T-helper 1 cell treated with Interleukin-12 subunit alpha and Interleukin-12 subunit beta and Interleukin-4 antibody, amounts not matched to agents 30 ng/mL and 1 ng/mL, for 36 hours (primary cell): ENCODE measurements at regions not wholly inside any gene's neighbourhood (a gene's known extent, or its start where the extent isn't known, plus 50 kb on each side); places are given as distances from the start of the nearest gene placed in this dataset.
"Not testable (repeated sequence)": the region's sequence is repeated elsewhere in the genome, so short reads cannot be mapped to it uniquely, and the experiment has no call there.

ENCODE experiments used
- intact Hi-C: fragments of 100-400 bp; cut with micrococcal nuclease; formaldehyde crosslinking; loops from one replicate; pipeline ENCODE4 v1.15.1; 2024

DNA sequence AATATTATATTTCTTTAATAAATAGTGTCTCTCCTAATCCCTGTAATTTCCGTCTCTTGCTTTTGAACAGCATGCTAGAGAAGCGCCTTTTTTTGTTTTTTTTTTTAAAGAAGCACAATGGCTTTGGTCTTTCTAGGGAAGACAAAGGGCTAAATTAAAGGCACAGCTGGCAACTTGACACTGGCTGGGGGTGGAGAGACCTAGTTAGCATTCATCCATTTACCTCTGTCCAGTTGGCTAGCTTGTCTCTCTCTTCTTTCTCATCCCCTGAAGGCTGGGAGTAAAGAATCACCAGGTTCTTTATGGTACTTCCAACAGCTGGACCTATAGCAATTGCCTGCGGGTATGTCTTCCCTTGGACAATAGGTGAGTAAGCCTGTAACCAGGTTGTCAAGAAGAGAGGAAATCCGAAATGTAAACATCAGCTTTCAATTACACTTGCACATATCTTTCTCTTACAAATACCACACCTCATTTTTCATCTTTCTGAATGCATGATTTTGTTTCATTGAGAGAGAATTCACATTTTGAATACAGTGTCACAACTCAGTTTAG lies 178.4 kb upstream of the GPR101 start:
- intact Hi-C loops = no loop called here

DNA sequence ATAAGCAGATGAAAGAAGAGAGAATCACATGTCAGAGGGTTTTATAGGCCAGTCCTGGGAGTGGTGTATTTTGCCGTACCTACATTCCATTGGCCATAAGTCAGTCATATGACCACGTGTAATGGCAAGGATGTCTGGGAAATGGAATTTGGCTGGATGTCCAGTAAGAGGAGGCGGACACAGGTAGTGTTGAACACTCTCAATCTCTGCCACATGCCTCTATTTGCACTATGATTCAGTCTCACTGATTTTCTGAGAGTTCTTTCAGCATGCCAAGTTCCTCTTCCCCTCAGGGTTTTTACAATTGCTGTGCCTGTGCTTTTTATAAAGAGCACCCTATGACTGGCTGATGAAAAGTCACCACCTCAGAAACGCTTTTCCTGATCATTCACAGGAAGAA lies 164.2 kb upstream of the GPR101 start:
- intact Hi-C loops = loop anchor here (10.0 kb wide), 1 partner anchor 483 kb away; no protein-coding TSS in a partner anchor

DNA sequence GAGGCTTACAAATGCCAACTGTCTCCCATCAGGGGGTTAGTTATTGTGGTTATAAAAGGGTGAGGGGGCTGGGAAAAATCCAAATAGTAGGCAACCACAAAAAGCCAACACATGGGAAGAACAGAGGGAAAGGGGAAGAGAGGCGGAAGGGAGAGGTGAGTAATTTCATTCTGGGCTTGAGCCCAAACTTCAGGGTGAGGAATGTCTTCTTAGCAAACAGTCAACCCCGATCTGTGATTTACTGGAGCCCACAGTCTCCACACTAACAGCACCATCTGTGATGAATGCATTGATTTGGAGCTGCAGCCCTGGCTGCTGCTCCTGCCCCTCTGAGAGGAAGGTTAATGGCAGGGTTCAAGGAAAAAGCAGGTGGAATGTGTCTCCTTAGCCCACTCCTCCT lies 162.2 kb upstream of the GPR101 start:
- intact Hi-C loops = loop anchor here (10.0 kb wide), 1 partner anchor 481 kb away; no protein-coding TSS in a partner anchor

DNA sequence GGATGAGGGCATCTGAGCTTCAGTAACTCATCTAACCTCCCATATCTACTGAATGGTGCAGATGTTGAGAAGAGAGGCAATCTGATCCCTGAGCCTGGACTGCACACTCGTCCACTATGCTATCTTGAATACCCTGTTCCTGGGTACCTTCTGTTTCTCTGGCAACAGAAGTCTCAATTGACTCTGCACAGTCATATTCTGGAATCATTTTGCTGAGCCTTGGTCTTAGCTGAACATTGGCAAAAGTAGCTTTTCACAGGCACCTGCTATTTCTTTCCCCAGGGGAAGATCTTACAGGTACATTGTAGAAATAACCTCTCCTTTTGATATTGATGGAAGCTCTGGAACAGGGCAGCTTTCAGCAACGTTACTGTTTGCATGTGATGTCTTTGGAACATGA lies 161.5 kb upstream of the GPR101 start:
- intact Hi-C loops = loop anchor here (10.0 kb wide), 1 partner anchor 480 kb away; no protein-coding TSS in a partner anchor

DNA sequence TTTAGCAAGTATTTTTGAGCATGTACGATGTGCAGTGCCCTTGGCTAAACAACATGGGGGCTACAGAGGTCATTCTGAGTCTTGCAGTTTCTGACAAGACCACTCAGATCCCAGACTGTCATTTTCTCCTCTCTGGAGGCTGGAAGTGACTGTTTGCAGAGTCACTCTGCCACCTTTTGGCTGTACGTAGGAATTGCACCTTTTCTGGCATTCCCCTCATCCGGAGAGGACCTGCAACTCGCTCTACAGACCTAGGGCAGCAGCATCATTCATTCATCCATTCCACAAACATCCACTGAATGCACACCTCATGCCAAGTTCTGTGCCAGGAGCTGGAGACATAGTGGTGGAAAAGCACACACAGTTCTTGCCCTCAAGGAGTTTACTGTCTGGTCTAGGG lies 160.4 kb upstream of the GPR101 start:
- intact Hi-C loops = loop anchor here (1.0 to 10.0 kb wide), 2 partner anchors 240 to 479 kb away; no protein-coding TSS in a partner anchor

DNA sequence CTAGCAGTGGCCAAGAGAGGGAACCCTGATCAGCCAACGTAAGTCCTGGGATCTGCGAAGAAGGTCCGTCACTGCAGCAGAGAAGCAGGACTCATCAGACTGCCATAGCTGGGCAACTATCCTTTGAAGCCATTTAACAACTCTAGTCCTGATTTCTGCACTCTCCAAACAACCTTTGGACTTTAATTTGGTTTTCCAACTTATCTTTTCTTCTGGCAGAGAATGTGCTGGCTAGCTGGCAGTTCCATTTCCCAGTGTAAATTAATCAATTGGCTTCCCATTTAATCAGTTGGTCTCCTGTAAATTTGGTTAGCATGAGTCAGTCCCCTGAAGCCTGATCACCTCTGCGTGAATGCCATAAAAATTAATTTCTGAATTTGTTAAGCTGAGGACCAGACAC lies 153.7 kb upstream of the GPR101 start:
- intact Hi-C loops = no loop called here

DNA sequence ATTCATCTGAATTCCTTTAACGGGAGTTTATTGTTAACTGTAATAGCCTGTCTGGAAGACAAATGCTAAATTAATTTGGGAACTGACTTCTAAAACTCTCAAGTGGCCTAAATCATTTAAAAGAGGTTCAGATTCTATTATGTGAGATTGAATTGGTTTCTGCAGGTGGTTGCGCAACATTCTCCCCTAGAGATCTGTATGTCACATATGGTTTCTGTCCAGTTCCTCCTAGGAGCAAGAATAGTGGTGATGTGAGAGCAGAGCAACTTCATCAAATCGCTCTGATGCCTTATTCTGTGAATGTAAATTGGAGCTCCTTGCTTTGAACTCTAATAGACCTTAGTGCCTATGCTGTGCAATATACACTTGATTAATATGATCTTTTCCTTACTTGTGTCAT lies 144.6 kb upstream of the GPR101 start:
- intact Hi-C loops = no loop called here

DNA sequence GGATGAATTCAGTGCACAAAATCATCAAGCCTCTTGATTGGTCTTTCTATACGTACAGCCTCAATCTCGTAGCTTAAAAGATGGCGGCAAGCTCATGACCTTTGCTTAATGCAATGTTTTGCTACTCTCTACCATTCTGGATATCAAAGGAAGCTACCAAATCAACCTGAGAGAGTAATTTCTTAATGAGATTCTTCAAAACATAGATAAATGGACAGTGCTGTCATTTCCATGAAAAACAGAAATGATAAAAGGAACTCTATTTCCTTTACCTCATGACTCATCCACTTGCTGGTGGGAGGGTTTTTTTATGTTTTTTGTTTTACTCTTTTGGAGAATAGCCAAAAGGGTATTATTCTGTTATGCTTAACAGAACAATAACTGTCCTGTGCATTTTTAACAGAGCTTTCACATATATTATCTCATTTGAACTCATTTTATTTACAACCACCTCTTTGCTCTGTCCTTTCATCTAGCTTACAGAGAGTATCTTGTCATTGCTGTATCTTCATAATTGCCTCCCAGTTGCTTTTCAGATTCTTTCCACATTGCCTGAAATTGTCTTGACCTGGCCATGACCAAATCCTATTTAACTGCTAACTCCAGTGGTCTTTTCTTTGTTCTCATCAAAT lies 138.6 kb upstream of the GPR101 start:
- intact Hi-C loops = no loop called here

DNA sequence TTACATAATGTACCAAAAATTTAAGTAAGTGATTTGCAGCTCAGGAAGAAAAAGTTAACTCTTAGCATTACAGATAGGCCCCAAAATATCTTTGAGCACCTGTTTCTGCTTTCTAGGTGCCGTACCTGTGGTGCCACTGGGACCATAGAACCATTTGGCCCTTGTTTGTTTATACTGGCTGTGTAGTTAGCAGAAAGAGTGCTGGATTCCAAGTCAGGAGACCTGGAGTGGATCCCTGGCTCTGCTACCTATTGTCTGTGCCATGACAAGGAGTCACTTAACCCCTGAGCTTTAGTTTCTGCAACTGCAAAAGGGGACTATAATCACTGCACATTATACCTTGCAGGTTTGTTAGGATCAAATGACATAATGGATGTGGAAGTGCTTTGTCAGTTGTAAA lies 137.8 kb upstream of the GPR101 start:
- intact Hi-C loops = no loop called here

DNA sequence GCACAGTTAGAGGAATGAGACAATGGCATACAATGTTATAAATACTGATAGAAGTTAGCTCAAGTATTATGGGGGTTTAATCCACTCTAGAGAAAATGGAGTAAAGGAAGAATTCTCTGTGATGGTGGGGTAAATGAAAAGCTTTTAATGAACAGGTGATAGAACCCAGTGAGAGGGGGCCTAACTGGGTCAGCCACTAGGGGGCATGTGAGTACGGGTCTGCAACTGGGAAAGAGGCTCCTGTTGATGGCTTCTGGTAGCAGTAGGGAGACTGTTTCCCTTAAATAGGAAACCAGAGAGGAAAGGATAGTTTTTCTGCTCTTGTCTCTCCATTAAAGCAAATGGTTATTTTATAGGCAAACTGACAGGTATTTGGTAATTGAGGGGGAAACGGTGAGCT lies 132.8 kb upstream of the GPR101 start:
- intact Hi-C loops = no loop called here

DNA sequence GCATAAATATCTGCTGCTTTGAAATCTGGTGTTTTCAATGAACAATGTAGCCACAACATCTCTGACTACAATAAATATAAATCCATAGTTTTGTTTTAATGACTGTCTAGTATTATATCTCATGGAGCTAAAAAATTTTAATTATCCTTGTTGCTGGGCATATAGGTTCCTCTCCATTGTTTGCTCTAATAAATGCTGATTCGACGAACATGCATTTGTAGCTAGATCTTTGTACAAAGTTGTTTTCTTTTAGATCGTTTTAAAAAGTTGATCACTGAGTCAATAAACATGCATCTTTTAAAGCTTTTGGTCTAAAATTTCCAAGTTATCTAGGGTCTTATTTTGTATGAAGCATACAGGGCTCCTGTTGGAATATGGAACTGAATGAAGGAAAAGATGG lies 130.5 kb upstream of the GPR101 start:
- intact Hi-C loops = no loop called here

DNA sequence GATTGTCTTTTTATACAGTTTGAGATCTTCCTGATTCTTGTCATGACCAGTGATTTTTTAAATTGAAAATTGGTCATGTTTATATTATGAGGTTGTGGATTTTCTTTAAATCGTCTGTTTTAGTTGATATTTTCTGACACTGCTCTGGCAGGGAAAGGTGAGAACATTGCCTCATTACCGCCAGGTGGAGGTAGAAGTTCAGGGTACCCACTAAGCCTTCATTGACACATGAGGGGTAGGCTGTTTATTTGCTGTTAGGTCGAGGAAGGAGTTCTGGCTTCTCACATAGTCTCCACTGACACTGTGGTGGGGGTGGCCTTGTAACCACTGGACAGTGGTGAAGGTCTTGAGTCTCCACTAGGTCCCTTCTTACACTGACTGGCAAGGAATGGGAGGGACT lies 117.6 kb upstream of the GPR101 start:
- intact Hi-C loops = no loop called here

DNA sequence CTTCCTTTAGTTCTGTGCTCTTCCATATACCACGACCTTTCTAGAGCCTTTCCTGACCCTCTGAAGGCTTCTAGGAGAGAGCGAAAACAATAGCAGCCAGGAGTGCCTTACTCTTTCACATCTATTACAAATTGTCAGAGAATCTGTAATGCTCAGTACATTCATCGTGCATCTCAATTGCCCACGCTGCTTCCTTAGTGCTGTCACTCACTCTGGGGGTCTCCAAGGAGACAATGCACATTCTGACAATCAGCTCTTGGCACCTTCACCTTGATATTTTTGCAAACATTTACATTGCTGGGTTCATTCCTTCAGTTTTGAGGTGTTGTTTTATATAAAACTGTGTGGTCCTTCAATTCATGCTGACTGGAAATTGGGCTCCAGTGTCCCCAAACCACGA lies 110.1 kb upstream of the GPR101 start:
- intact Hi-C loops = no loop called here

DNA sequence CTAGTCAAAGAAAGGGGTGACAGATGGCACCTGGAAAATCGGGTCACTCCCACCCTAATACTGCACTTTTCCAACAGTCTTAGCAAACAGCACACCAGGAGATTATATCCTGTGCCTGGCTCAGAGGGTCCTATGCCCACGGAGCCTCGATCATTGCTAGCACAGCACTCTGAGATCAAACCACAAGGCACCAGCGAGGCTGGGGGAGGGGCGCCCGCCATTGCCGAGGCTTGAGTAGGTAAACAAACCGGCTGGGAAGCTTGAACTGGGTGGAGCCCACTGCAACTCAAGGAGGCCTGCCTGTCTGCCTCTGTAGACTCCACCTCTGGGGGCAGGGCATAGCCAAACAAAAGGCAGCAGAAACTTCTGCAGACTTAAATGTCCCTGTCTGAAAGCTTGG lies 88.9 kb upstream of the GPR101 start:
- intact Hi-C loops = not testable (repeated sequence)

DNA sequence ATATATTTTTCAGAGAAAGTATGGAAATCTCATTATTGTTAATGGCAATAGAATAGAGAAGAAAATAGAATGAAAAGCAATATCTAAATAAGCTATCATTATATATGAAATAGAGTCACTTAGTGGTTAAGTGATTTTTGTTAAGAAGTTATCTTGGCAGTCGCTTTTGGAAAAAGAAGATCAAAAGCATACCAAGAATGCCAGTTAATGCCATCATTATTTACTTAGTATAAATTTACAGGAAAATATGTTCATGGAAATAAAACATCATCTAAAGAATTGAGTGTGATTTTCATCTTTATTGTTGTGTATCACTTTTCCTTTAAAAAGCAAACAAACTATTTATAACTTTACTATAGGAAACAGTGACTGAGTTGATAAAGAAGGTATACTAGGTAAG lies 85.3 kb upstream of the GPR101 start:
- intact Hi-C loops = no loop called here

DNA sequence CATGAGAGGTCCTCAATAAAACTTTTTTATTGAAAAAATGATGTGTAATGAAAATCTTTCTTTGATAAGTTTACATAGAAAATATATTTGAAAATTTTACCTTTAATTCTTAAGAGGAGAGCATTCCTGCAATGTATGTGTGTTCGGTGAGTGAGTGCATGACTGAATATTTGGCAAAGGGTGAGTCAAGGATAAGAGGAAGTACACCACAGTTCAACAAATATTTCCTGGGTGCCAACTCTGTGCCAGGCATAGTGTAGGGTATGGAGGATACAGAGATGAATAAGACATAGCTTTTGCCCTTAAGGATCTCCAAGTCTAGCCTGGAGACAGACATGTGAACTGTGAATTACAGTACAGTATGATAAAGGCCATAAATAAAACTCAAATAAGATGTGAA lies 84.7 kb upstream of the GPR101 start:
- intact Hi-C loops = no loop called here

DNA sequence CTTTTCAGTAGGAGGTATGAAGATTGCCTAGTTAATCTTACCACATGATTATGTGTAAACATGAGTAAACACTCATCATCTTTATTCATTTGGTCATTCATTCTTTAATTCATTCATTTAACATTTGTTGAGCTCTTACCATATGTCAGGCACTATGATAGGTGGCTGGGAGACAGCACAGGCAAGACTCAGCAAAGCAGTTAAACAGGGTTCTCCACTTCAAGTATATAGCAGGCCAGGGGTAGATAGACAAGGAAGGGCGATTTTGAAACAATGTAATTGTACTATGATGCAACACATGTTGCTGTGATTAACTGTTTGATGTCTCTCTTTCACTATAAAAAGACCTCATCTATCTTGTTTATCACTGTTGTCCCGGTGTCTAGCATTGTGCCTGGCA lies 84.3 kb upstream of the GPR101 start:
- intact Hi-C loops = no loop called here

DNA sequence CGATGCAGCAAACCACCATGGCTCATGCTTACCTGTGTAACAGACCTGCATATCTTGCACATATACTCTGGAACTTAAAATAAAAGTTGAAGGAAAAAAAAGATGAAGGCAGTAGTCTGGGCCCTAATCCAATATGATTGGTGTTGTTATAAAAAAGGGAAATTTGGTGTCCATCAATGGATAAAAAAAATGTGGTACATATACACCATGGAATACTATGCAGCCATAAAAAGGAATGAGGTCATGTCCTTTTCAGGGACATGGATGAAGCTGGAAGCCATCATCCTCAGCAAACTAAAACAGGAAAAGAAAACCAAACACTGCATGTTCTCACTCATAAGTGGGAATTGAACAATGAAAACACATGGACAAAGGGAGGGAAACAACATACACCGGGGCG lies 74.1 kb upstream of the GPR101 start:
- intact Hi-C loops = not testable (repeated sequence)

DNA sequence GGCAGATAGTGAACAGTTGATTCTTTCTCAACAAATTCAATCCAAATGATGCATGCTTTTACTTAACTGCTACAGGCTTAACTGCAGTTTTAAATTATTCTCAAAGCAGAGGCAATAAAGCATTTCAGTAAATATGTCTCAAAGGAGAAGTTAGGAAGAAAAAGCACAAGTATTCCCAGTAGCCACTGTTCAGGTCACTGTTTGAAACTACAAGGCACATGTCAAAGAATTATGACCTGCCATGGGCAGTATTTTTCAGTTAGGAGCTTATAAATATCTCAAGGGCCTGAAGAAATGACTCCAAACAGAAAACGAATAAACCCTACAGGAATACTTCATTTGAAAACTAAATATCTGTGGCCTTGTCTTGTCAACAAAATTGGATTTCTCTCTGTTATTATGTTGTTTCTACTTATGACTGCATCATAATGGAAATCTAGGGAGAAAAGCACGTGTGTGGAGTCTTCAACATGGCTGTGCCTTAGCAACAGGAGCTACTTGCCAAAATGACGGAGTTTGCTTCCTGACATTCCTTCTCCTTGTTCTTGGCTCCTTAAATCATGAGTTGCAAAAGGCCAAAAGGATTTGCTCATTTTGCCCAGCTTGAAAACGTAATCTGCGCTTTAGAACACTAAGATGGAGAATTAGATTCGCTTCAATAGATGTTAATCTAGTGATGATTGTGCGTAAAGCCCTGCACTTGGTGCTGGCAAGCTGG lies 67.6 kb upstream of the GPR101 start:
- intact Hi-C loops = no loop called here
